Neural progenitor cell (in vitro differentiated cells): ENCODE measurements at regions not wholly inside any gene's neighbourhood (a gene's known extent, or its start where the extent isn't known, plus 50 kb on each side); places are given as distances from the start of the nearest gene placed in this dataset.
A peak's percentile ranks its signal among the peaks of the same experiment; 100 is the strongest.

Experiments
- DNase-seq: peaks from one replicate; pipeline ENCODE4 v3.0.0-alpha.2; 2016; ENCODE audit warnings: low spot score
- H2AFZ ChIP-seq: fragments of 200-600 bp; sonication (generic); replicated peaks from 2 replicates; pipeline ENCODE4 v1.6.1; 2016; ENCODE audit warnings: antibody characterized with exemption
- H3F3A ChIP-seq: fragments of 200-600 bp; sonication (generic); 2 replicates; pipeline ENCODE4 v1.6.1; 2016; ENCODE audit warnings: antibody characterized with exemption, low read depth
- H3K27ac ChIP-seq: fragments of 200-600 bp; sonication (generic); 2 replicates; pipeline ENCODE4 v1.5.1; 2016; ENCODE audit warnings: mild to moderate bottlenecking
- H3K27me3 ChIP-seq: fragments of 200-600 bp; sonication (generic); 2 replicates; pipeline ENCODE4 v1.6.1; 2016; ENCODE audit warnings: mild to moderate bottlenecking, moderate library complexity
- H3K36me3 ChIP-seq: fragments of 200-600 bp; sonication (generic); 2 replicates; pipeline ENCODE4 v1.5.1; 2016
- H3K4me1 ChIP-seq: fragments of 200-600 bp; sonication (generic); 2 replicates; pipeline ENCODE4 v1.6.1; 2016; ENCODE audit warnings: mixed run types
- H3K4me2 ChIP-seq: fragments of 200-600 bp; sonication (generic); 2 replicates; pipeline ENCODE4 v1.6.1; 2016
- H3K4me3 ChIP-seq: fragments of 200-600 bp; sonication (generic); 2 replicates; pipeline ENCODE4 v1.5.1; 2016
- H3K79me2 ChIP-seq: fragments of 200-600 bp; sonication (generic); 2 replicates; pipeline ENCODE4 v1.6.1; 2016; ENCODE audit warnings: low read depth
- H3K9ac ChIP-seq: fragments of 200-600 bp; sonication (generic); 2 replicates; pipeline ENCODE4 v1.6.1; 2016
- H3K9me3 ChIP-seq: fragments of 200-600 bp; sonication (generic); 2 replicates; pipeline ENCODE4 v1.5.1; 2016; ENCODE audit warnings: low read depth
- H4K20me1 ChIP-seq: fragments of 200-600 bp; sonication (generic); 2 replicates; pipeline ENCODE4 v1.6.1; 2016; ENCODE audit warnings: low read depth
- H3K27ac Mint-ChIP-seq: 3 replicates; pipeline ENCODE4 v1.8.0; 2021; ENCODE audit warnings: mixed read lengths
- H3K27me3 Mint-ChIP-seq: 2 replicates; pipeline ENCODE4 v1.8.0; 2022; ENCODE audit warnings: low read depth, mild to moderate bottlenecking, inconsistent platforms, moderate library complexity, mixed read lengths; ENCODE audit not compliant: insufficient read depth
- H3K36me3 Mint-ChIP-seq: 3 replicates; pipeline ENCODE4 v1.8.0; 2021; ENCODE audit warnings: mixed read lengths
- H3K4me1 Mint-ChIP-seq: 3 replicates; pipeline ENCODE4 v1.8.0; 2021; ENCODE audit warnings: mixed read lengths
- H3K4me3 Mint-ChIP-seq: 3 replicates; pipeline ENCODE4 v1.8.0; 2021; ENCODE audit warnings: mild to moderate bottlenecking, moderate library complexity, mixed read lengths
- H3K9me3 Mint-ChIP-seq: 3 replicates; pipeline ENCODE4 v1.8.0; 2020; ENCODE audit warnings: mixed read lengths
- CTCF ChIP-seq: fragments of 200-600 bp; sonication (generic); IDR thresholded peaks from 2 replicates; pipeline ENCODE4 v1.5.1; 2017; ENCODE audit warnings: antibody characterized with exemption, mild to moderate bottlenecking
- EZH2 ChIP-seq: fragments of 200-600 bp; sonication (generic); IDR thresholded peaks from 2 replicates; pipeline ENCODE4 v1.6.1; 2017; ENCODE audit warnings: antibody characterized with exemption, mild to moderate bottlenecking, moderate library complexity
- EZH2phosphoT487 ChIP-seq: fragments of 200-600 bp; sonication (generic); IDR thresholded peaks from 2 replicates; pipeline ENCODE4 v1.6.1; 2017; ENCODE audit warnings: antibody characterized with exemption

GRCh38 chrX:147832707-147833348 is 78.9 kb upstream of the FMR1 start:
- H3K4me3 Mint-ChIP-seq, result no peak overlapping the region
- no peak overlapping the region for H3K9ac ChIP-seq
- no peak overlapping the region for H3K27ac Mint-ChIP-seq
- H3K4me3 ChIP-seq, result no peak overlapping the region
- H3K4me1 Mint-ChIP-seq, result no peaks in the 10 kb centered on the region
- no peaks in the 10 kb centered on the region for H3K4me1 ChIP-seq
- peaks cover 14% of the 10 kb centered on the region for H3K9me3 ChIP-seq
- DNase-seq, result no peak
- no peak overlapping the region for H3K27ac ChIP-seq
- H3K36me3 ChIP-seq, result no peaks in the 10 kb centered on the region
- no peaks in the 10 kb centered on the region for H4K20me1 ChIP-seq
- H2AFZ ChIP-seq, result no peak overlapping the region
- H3K27me3 ChIP-seq, result no peaks in the 10 kb centered on the region
- H3K36me3 Mint-ChIP-seq, result no peaks in the 10 kb centered on the region
- H3K79me2 ChIP-seq, result no peaks in the 10 kb centered on the region
- H3K27me3 Mint-ChIP-seq, result no peaks in the 10 kb centered on the region
- H3K9me3 Mint-ChIP-seq, result peaks cover 10% of the 10 kb centered on the region
- TF ChIP-seq EZH2phosphoT487 (no peak), CTCF (no peak), EZH2 (no peak)
- peaks cover 8% of the 10 kb centered on the region for H3F3A ChIP-seq
- no peak overlapping the region for H3K4me2 ChIP-seq

- Mint-ChIP-seq H3K27me3 (no peaks in the 10 kb centered on the region), H3K36me3 (no peaks in the 10 kb centered on the region), H3K4me3 (no peak overlapping the region), H3K9me3 (peaks cover under 1% of the 10 kb centered on the region), H3K27ac (no peak overlapping the region), H3K4me1 (no peaks in the 10 kb centered on the region)
- DNase-seq, result peak; percentile 9
- Histone ChIP-seq H2AFZ (no peak overlapping the region), H3K4me1 (no peaks in the 10 kb centered on the region), H3K9me3 (no peaks in the 10 kb centered on the region), H3K36me3 (no peaks in the 10 kb centered on the region), H3K79me2 (no peaks in the 10 kb centered on the region), H4K20me1 (no peaks in the 10 kb centered on the region), H3K4me3 (no peak overlapping the region), H3K27me3 (no peaks in the 10 kb centered on the region), H3K9ac (no peak overlapping the region), H3K4me2 (no peak overlapping the region), H3K27ac (no peak overlapping the region), H3F3A (no peaks in the 10 kb centered on the region)
- TF ChIP-seq CTCF (peak; percentile 66), EZH2 (no peak)
These were observed 73.1 kb upstream of the FMR1 start for GRCh38 chrX:147838465-147839131.

GRCh38 chrX:147846676-147847075 is 65.0 kb upstream of the FMR1 start:
- Histone ChIP-seq H3K9me3 (no peaks in the 10 kb centered on the region), H3F3A (no peaks in the 10 kb centered on the region), H3K27ac (no peak overlapping the region), H3K4me3 (no peak overlapping the region), H3K27me3 (no peaks in the 10 kb centered on the region), H4K20me1 (no peaks in the 10 kb centered on the region), H3K79me2 (no peaks in the 10 kb centered on the region), H3K9ac (no peak overlapping the region), H2AFZ (no peak overlapping the region), H3K4me2 (no peak overlapping the region), H3K36me3 (no peaks in the 10 kb centered on the region), H3K4me1 (peaks cover 8% of the 10 kb centered on the region)
- H3K4me1 Mint-ChIP-seq, result peaks cover 5% of the 10 kb centered on the region
- DNase-seq, result no peak
- H3K27me3 Mint-ChIP-seq, result peaks cover 3% of the 10 kb centered on the region
- no peak overlapping the region for H3K27ac Mint-ChIP-seq
- no peak overlapping the region for H3K4me3 Mint-ChIP-seq
- H3K9me3 Mint-ChIP-seq, result peaks cover 8% of the 10 kb centered on the region
- H3K36me3 Mint-ChIP-seq, result no peaks in the 10 kb centered on the region
- TF ChIP-seq EZH2phosphoT487 (no peak), EZH2 (no peak), CTCF (no peak)
